Choroid plexus epithelial cell (primary cell): ENCODE measurements at regions not wholly inside any gene's neighbourhood (a gene's known extent, or its start where the extent isn't known, plus 50 kb on each side); places are given as distances from the start of the nearest gene placed in this dataset.

Experiments
- DNase-seq: peaks from one replicate; pipeline ENCODE4 v3.0.0-alpha.2; 2010; ENCODE audit warnings: low read depth
- H3K4me3 ChIP-seq: 2 replicates; pipeline ENCODE4 v1.5.1; 2011; ENCODE audit warnings: low read depth, mild to moderate bottlenecking, control low read depth, low read length, moderate library complexity
- TF ChIP-seq, protein P1 (sequence below): conservative IDR thresholded peaks from 2 replicates; pipeline ENCODE4 v1.5.1; 2011; ENCODE audit warnings: low read depth, mild to moderate bottlenecking, control low read depth, inconsistent platforms, low read length, moderate library complexity

DNA sequence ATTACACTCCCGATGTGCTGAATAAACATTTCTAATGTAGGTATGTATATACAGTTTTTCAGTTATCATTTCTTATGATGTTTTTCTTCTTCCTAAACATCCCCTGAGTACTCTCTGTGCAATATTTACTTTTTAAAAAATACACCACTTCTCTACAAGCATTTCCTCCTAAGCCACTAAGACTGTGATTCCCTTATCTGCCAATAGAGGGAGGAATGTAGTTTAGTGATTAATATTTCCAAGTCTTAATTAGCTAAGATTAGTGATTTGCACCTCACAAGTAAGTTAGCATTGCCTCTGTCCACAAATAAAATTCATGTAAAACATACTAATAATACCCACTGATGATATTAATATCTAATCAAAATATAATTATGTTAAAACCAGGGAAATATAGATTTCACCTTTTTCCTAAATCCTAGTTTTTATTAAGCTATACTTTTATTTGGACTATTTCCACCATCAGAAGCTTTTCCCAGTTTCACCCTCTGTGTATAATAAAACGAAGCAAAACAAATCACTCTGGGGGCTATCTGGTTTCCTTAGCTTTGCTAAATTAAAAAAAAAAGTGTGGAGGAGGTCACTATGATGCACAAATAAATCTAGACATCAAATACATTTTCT is 909.1 kb downstream of the FAT4 start:
- DNase-seq, result peak; percentile 58
- no peak overlapping the region for H3K4me3 ChIP-seq
- TF ChIP-seq, protein P1, sequence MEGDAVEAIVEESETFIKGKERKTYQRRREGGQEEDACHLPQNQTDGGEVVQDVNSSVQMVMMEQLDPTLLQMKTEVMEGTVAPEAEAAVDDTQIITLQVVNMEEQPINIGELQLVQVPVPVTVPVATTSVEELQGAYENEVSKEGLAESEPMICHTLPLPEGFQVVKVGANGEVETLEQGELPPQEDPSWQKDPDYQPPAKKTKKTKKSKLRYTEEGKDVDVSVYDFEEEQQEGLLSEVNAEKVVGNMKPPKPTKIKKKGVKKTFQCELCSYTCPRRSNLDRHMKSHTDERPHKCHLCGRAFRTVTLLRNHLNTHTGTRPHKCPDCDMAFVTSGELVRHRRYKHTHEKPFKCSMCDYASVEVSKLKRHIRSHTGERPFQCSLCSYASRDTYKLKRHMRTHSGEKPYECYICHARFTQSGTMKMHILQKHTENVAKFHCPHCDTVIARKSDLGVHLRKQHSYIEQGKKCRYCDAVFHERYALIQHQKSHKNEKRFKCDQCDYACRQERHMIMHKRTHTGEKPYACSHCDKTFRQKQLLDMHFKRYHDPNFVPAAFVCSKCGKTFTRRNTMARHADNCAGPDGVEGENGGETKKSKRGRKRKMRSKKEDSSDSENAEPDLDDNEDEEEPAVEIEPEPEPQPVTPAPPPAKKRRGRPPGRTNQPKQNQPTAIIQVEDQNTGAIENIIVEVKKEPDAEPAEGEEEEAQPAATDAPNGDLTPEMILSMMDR, result peak; percentile 74

- H3K4me3 ChIP-seq, result no peak overlapping the region
- no peak for DNase-seq
- TF ChIP-seq, protein P1, result no peak
Measured at GRCh38 chr4:126227428-126227827, 912.7 kb downstream of the FAT4 start.

- TF ChIP-seq, protein P1, result no peak
- H3K4me3 ChIP-seq, result no peak overlapping the region
- DNase-seq, result peak; percentile 17
Measured at GRCh38 chr4:126230269-126230668, 915.5 kb downstream of the FAT4 start.

DNA sequence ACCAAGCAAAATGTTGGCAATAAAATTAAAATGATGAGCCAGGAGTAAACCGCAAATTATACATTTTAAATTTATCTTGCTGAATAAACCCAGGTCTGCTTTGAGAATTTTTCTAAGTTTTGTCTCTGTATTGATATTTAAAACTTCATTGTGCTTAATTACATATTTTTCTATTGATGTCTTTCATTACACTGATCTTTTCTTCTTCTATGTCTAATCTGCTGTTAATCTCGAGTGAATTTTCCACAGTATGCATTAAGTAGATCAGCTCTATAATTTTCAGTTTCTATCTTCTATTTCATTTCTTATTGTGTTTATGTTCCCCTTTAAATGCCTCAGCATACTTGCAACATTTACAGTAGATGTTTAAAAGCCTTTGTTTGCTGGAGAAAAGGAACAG is 918.7 kb downstream of the FAT4 start:
- DNase-seq, result no peak
- H3K4me3 ChIP-seq, result no peak overlapping the region
- TF ChIP-seq, protein P1, result no peak

GRCh38 chr4:126238013-126238412 is 923.3 kb downstream of the FAT4 start:
- H3K4me3 ChIP-seq, result no peak overlapping the region
- TF ChIP-seq, protein P1, result peak; percentile 5
- peak; percentile 17 for DNase-seq

DNA sequence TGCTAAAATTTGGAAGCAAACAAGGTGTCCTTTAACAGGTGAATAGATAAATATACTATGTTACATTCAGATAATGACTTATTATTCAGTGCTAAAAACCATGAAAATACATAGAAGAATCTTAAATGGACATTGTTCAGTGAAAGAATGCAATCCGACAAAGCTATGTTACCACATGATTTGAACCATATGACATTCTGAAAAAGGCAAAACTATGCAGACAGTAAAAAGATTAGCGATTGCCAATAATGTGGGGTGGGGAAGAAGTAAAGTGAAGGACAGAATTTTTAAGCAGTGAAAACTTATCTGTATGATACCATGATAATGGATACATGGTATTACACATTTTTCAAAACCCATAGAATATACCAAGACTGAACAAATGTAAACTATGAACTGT is 926.9 kb downstream of the FAT4 start:
- TF ChIP-seq, protein P1, result no peak
- H3K4me3 ChIP-seq, result no peak overlapping the region
- no peak for DNase-seq

GRCh38 chr4:126242679-126243390 is 928.1 kb downstream of the FAT4 start:
- no peak overlapping the region for H3K4me3 ChIP-seq
- DNase-seq, result no peak
- TF ChIP-seq, protein P1, result no peak
